ENCODE measurements at regions not wholly inside any gene's neighbourhood (a gene's known extent, or its start where the extent isn't known, plus 50 kb on each side); places are given as distances from the start of the nearest gene placed in this dataset.

GRCh38 chrX:39409246-39409917, 608.1 kb downstream of the MID1IP1 start:
- no peak for DNase-seq

- DNase-seq = no peak
Measured at GRCh38 chrX:39414290-39414854, 613.1 kb downstream of the MID1IP1 start.

GRCh38 chrX:39416547-39417260, 615.4 kb downstream of the MID1IP1 start:
- no peak for DNase-seq

- DNase-seq = peak in 1 of 4 experiments; percentile 29
Measured at GRCh38 chrX:39418254-39418704, 617.0 kb downstream of the MID1IP1 start.

- no peak for DNase-seq
Measured at GRCh38 chrX:39418731-39419638, 617.7 kb downstream of the MID1IP1 start.

GRCh38 chrX:39421006-39421405, 619.7 kb downstream of the MID1IP1 start:
- DNase-seq = peak in 1 of 4 experiments; percentile 9

GRCh38 chrX:39425124-39425806, 624.0 kb downstream of the MID1IP1 start:
- no peak for DNase-seq

GRCh38 chrX:39426101-39426500, 624.8 kb downstream of the MID1IP1 start:
- DNase-seq = no peak

GRCh38 chrX:39427492-39427891, 626.2 kb downstream of the MID1IP1 start:
- DNase-seq = peak; percentile 25 to 67 (median 59)

- DNase-seq = peak; percentile 43 to 64 (median 53)
Measured at GRCh38 chrX:39427906-39428305, 626.6 kb downstream of the MID1IP1 start.

GRCh38 chrX:39430551-39430950, 629.3 kb downstream of the MID1IP1 start:
- no peak for DNase-seq

GRCh38 chrX:39431893-39432292, 630.6 kb downstream of the MID1IP1 start:
- no peak for DNase-seq

- peak; percentile 51 to 85 (median 72) for DNase-seq
Measured at GRCh38 chrX:39434671-39435070, 633.4 kb downstream of the MID1IP1 start.

- DNase-seq = peak; percentile 46 to 76 (median 66)
Measured at GRCh38 chrX:39436538-39436937, 635.3 kb downstream of the MID1IP1 start.

GRCh38 chrX:39437670-39438441, 636.6 kb downstream of the MID1IP1 start:
- DNase-seq = no peak

- no peak for DNase-seq
Measured at GRCh38 chrX:39438603-39439602, 637.6 kb downstream of the MID1IP1 start.

GRCh38 chrX:39439906-39440798, 638.9 kb downstream of the MID1IP1 start:
- DNase-seq = no peak

- peak in 3 of 4 experiments; percentile 21 to 41 (median 22) for DNase-seq
Measured at GRCh38 chrX:39440799-39441284, 639.6 kb downstream of the MID1IP1 start.

- no peak for DNase-seq
Measured at GRCh38 chrX:39442332-39442731, 641.1 kb downstream of the MID1IP1 start.

Data from suppressor macrophage (primary cell).